NOMO-1 treated with dmso at 0.1 percent for 144 hours (cell line): ENCODE measurements at regions not wholly inside any gene's neighbourhood (a gene's known extent, or its start where the extent isn't known, plus 50 kb on each side); places are given as distances from the start of the nearest gene placed in this dataset.

Experiments
- DNase-seq: peaks from one replicate; lab custom pipeline; 2025; ENCODE audit not compliant: unreplicated experiment; lab: John Stamatoyannopoulos, UW

DNA sequence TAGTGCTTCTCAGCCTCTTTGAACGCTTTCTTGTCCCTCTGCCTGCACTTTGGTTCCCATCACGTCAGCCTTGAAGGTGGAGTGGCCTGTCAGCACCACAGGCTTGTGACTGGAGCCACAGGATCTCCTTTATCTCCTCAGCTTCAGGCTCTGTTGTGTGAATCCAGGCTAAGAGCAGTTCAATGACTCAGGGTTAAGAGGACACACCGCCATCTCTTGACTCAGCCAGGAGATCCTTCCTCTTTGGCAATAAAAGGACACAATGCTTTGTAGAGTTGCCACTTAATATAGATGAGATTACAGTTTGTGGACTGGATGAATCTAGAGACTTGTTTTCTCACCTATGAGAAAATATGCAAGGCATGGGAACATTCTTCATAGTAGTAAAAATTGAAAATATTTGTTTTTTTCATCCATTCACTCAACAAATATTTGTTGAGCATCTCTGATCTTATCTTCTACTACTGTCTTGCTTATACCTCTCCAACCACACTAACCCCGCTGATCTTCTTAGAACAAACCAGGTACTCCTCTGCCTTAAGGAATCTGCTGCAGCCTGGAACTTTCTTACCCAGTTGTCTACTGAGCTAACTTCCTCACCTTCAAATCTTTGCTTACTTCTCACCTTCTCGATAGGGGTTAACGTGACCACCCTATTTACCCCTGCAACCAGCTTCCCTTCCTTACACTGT, 62.3 kb downstream of the UCHL1 start:
- DNase-seq: no peak

DNA sequence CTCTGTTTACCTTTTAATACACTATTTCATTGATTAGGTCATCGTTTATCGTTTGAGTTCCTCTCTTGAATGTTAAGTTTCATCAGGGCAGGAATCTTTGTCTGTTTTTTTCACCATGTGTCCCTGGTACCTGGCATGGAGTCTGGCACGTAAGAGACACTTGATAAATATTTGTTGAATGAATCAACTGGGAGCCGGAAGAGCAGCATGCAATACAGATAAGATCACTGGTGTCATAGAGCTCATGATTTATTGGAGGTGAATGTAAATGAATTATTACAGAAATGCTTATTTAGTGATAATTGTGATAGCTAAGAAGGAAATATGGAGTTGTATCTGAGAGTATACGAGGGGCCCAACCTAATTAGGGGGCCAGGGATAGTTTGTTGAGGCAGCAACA, 62.8 kb downstream of the UCHL1 start:
- no peak for DNase-seq

DNA sequence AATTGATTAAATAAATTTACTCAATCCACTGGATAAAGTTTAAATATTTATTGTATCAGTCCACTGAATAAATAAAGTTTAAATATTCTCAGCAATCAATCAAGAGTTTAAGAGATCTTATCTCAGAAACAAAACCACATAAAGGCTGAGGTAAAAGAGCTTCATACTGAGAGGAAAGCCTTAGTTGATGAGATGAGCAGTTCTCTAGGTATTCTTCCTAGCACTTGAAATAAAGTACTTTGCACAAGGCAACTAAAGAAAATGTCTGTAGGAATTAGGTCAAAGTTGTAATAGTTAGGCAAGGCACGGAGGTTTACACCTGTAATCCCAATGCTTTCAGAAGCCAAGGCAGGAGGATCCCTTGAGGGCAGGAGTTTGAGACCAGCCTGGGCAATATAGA, 63.5 kb downstream of the UCHL1 start:
- no peak for DNase-seq

DNA sequence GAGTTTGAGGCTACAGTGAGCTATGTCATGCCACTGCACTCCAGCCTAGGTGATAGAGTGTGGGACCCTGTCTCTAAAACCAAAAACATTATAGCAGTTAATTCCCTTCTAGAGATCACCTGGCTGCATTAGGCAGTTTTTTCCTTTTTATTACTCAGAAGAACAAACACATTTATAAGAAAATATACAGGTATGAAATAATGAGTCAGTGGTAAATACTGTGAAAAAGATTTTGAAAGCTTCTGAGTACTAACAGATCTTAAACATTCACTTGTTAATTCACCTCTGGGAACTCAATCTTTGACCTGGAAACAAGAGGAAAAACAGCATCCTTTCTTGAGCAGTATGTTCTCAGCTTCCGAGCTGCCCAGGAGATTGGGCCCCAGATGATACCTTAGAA, 64.1 kb downstream of the UCHL1 start:
- no peak for DNase-seq

DNA sequence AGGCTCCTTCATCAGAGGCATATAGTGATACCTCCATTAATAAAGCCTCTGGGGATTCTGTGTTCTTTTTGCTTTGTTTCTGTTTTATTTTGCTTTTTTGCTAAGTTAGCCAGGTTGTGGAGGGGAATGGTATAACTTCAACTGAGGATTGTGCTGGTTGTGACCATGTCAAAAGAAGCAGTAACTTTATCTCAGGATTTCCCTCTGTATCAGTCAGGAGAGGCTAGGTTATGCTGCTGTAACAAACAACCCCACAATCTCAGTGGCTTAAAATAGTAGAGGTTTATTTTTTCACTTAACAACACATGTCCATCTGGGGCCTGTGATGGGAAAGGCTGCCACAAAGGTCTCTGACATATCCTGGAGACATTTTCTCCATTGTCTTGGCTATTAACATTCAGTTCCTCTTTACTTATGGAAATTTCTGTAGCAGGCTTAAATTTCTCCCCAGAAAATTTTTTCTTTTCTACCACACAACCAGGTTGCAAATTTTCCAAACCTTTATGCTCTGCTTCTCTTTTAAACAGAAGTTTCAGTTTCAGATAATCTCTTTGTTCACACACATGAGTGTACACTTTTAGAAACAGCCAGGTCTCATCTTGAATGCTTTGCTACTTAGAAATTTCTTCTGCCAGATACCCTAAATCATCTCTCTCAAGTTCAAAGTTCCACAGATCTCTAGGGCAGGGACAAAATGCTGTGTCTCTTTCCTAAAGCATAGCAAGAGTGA, 64.7 kb downstream of the UCHL1 start:
- no peak for DNase-seq

DNA sequence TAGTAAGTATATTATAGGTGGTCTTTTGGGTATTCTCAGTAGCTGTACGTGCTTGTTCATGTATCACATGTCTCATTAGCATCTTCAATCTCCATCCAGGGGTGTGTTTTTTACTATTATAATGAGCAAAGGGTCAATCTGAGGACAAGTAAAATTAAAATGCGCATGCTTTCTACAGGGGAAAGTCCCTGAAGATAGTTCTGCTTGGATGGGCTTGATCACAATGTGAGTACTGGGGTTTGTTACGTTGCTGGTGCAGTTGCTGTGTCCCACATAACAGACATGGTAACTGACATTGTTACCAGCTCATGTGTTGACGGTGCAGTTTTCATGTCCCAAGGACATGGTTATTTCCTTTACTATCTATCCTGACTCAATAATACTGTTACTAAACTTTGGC, 65.9 kb downstream of the UCHL1 start:
- no peak for DNase-seq

DNA sequence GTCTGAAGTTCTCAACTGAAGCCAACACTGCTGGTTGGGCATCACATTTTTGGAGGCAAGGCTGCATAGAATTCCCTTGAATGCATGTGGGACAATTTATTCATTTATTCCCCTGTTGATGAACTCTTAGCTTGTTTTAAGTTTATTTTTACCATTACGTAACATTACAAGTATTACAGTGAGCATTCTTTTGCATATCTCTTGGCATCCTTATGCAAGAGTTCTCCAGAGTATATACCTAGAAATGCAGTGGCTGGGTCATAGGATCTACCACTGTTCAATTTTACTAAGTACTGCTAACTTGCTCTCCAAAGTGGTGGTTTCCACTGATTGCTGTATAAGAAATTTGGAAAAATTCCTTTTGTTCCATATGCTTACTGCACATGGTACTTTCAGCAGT, 66.5 kb downstream of the UCHL1 start:
- no peak for DNase-seq

DNA sequence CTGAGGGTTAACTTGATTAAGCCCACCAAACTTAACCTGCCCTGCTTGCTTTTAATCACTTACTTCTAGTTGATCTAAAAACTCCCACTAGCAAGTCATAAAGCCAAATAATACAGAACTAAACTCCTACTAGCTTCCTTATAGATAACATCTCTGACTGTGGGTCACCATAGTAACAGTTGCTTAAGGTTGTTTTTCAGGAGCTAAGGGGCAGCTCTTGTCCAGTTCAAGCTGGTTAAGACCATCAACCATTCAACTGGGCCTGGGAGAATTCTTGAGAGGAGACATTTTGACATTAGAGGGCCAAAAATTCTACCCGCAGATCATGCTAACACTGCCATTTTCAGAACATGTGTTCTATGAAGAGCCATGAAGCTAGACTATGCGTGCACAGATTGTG, 67.0 kb downstream of the UCHL1 start:
- no peak for DNase-seq

DNA sequence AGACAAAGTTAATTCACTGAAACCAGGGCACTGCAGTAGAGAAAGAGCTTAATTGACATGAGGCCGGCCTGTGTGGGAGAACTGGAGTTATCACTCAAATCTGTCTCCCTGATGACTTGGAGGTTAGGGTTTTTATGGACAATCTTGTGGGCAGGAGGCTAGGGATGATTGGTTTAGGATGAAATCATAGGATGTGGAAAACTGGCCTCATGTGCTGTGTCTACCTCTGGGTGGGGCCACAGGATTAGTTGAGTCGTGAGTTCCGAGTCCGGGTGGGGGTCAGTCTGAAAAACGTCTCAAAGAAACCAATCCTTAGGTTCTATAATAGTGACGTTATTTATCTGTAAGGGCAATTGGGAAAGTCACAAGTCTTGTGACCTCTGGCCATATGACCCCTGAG, 68.1 kb downstream of the UCHL1 start:
- no peak for DNase-seq

DNA sequence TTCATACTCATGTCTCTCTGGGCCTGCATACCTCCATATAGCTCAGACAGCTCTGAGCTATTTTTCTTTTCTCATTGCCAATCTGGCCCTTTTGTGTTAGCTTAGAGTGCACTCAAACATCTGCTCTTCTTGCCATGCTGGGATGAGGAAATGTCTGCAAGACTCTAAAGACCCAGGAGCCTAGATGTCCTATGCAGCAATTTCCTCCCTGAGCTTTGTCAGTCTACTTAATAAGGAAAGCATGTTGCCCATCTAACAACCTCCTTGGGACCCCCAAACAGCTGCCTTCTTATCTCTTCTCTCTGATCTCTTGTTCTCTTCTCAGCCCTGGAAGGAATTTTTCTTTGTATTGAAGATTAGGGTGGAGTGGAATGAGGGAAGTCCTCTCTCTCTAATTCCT, 69.2 kb downstream of the UCHL1 start:
- DNase-seq: no peak

DNA sequence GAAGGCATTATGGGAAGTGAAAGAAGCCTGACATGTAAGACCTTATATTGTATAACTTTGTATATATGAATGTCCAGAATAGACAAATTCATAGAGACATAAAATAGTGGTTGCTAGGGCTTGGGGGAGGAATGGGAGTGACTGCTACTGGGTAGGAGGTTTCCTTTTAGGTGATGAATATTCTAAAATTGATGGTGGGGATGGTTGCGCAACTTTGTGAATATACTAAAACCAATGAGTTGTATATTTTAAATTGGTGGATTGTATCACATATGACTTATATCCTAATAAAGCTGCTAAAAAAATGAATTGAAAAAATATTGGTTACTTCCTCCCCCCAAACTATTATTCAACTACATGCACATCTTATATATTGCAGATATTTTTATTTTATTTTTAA, 70.0 kb downstream of the UCHL1 start:
- no peak for DNase-seq

DNA sequence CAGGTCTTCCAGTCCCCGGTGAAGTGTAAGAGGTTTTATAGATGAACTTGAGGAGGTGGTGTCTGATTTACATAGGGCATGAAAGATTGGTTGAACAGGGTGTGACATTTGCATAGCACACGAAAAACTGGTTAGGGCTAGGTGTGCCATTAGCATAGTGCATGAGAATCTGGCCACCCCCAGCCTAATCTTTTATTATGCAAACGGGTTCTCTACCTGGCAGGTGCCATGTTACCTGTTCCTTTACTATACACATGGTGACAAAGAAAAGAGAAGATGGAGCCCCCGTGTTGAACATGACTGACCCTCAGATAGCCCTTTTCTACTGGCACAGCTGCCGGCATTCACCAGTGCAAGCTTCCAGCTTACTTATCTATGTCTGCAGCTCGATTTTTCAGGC, 71.0 kb downstream of the UCHL1 start:
- no peak for DNase-seq

DNA sequence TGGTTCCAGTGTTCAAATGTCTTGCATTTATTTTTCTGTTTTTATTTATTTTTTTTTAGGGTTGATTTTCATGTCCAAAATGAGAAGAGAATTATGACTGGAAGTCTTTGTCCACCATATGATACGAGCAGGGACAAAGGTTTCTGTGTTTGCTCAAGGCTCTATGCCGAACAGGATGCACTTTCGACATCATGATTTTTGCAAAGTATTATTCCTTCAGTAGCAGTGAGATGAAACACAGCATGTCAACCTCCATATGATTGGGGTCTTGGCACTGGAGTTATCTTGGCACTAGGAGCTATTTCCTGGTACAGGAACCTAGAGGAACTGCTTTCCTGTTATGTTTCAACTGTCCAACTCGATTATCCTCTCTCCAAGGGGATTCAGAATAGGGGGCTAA, 72.6 kb downstream of the UCHL1 start:
- no peak for DNase-seq

DNA sequence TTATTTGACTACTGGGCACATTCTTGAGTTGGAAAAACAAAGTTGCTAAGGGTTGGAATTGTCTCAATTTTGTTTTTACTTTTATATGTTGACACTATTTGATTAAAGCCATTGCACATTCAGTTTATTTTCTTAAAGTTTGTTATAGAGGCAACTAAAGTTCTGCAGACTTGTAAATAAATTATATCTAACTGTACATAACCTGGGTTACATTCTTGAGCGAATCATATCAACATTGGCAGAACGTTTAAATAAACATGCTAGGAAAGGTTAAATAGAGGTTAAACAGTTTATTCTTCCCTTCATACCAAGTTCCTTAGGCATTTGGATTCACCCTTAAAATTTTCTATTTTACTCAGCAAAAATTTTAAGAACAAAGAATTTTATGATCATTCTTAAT, 74.5 kb downstream of the UCHL1 start:
- DNase-seq: no peak

DNA sequence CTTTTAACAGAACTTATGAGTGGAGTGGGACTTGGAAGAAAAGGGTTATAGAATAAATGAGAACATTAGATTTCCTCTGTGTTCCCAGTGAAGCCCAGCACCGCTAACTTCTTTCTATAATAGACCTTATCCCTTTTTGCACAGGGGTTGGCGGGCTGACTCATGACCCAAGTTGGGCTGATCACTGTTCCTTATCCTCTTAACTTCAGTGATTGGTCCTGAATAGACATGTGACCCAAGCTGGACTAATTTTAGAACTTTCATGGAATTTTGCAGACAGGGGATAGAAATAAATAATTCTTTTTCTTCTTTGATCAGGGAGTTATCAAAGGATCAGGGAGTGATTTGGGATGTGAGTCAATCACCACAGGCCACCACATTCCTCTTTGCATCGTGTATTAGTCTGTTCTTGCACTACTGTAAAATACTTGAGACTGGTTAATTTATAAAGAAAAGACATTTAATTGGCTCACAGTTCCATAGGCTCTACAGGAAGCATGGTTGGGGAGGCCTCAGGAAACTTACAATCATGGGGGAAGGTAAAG, 75.9 kb downstream of the UCHL1 start:
- DNase-seq: no peak

DNA sequence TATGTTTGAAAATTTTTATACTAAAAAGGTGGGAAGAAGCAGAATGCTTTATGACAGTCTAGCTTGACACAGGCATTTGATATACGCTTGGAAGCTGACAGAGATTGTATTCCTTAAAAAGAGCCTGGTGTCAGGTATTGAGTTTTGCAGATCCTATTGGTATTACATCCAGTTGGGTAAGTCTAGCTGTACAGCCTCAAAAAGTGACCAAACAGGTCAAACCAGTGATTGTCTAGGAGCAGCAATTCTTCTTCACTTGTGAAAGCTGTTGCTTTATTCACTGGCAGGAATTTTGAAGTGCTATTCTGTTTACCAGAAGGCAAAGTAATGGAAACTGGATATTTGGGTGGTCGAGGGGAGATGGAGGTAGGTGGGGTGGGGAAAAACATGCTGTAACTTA, 77.5 kb downstream of the UCHL1 start:
- DNase-seq: no peak

DNA sequence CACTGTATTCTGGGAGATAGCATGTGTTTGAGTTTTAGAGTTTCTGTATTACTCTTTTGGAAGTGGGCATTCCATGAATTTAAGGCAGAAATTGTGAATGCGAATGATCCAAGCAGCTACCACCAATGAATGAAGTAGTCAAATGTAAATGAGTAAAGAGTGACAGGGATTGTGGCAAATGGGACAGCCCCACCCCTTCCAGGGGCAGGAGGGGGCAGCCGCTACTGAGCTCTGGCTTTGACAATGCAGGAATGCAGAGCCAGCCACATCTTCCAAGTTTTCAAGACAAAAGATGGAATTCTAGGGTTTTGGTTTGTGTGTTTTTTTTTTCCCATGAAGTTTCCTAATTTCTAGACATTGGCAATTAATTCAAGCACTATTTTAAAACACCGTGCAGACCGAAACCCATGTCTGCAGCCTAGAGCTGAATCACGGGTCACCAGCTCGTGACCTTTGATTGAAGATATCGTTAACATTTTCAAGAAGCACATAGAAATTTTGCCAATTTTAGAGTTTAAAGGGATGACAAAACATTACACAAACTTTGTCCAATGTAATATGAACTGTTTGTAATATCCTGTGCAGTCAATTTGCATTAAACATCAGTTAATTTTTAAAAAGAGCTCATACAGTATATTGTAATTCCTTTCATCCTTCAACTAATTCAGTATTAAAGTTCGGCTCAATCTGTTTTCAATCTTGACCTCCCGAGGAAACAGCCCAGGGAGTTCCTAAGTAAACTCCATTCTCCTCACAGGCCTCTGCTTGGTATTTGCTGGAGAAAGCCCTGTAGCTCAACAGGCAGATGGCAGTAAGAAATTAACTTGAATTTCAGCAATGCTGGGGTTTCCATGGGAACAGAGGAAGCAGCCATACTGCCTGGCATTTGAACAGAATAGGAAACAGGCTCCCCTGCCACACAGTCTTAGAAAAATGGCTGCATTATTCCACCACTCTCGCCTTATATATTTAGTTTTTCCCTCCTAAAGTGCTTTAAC, 83.4 kb downstream of the UCHL1 start:
- no peak for DNase-seq

DNA sequence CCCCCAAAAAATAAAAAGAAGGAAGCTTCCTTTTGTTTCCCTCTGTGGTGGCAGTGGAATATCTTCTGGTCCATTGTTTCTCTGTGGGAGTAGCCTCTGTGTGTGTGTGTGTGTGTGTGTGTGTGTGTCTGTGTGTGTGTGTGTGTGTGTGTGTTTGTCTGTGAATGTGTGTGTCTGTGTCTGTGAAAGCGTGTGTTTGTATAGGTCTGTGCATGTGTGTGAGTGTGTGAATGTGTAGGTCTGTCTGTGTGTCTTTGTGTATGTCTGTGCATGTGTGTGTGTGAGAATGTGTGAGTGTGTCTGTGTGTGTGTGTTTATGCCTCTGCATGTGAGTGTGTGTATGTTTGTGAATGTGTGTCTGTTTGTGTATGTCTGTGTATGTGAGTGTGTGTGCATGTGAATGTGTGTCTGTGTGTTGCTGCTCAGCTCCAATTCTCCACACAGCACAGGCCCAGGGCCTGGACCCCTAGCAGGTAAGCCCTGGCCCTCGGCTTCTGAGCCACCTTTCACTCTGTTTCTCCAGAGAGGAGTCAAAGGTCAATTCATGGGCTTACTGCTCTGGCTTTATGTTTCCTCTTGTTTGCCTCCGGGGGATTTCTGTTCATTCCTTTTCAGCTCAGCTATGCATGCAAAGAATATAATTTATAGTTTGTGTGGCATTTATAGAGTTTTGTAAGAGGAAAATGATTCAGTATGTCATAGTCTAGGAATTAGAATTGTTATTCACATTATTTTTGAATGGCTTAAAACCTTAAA, 89.8 kb downstream of the UCHL1 start:
- no peak for DNase-seq

DNA sequence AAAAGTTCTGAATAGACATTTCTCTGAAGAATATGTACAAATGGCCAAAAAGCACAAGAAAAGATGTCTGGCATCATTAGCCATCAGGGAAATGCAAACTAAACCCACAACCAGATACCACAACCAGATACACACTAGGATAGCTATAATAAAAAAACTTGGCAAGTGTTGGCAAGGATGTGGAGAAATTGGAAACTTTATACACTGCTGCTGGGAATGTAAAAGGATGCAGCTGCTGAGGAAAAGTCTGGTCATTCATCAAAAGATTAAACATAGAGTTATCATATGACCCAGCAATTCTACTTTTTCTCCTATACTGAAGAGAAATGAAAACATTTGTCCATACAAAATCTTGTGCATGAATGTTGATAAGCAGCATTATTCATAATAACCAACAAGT, 92.3 kb downstream of the UCHL1 start:
- DNase-seq: no peak

DNA sequence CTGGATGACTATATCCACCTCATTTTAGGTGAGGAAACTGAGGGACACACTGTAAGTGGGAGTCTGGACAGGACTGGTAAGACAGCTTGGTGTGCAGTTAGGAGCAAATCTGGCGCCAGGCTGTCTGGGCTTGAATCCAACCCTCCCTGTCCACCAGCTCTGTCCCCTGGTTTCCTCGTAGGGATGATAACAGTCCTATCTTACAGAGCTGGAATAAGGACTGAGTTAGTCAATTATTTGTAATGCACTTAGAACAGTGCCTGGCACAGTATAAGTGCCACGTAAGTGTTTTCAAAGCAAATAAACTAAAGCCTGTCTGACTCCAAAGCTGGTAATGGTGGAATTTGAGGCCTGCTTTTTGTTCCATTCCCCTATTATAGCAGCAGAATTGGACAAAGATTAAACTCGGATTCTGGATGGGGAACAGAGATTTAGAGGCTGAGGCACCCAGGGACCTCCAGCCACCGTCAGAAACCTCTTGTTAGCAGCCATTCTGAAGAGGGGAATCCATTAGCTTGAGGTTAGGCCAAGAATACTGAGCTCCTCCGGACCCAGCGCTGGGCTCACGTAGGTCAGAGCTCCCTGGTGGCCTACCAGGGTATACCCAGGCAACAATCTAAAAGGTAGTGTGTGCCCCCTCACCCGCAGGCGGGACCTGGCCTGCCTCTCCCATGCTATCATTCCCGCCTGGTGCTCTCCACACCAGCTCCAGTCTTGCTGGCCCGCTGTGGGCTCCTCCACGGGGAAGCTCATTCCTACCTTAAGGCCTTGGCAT, 102.1 kb downstream of the UCHL1 start:
- no peak for DNase-seq
